NB4 (cell line): ENCODE measurements at regions not wholly inside any gene's neighbourhood (a gene's known extent, or its start where the extent isn't known, plus 50 kb on each side); places are given as distances from the start of the nearest gene placed in this dataset.
"Not testable (repeated sequence)": the region's sequence is repeated elsewhere in the genome, so short reads cannot be mapped to it uniquely, and the experiment has no call there.

Source experiments
- CTCF ChIP-seq: IDR thresholded peaks from one replicate; pipeline ENCODE4 v1.5.1; 2012; ENCODE audit warnings: low read depth, low read length
- POLR2A ChIP-seq: IDR thresholded peaks from 2 replicates; pipeline ENCODE4 v1.6.1; 2011; ENCODE audit warnings: mild to moderate bottlenecking; ENCODE audit not compliant: insufficient read length; ENCODE audit errors: extremely low read depth

DNA sequence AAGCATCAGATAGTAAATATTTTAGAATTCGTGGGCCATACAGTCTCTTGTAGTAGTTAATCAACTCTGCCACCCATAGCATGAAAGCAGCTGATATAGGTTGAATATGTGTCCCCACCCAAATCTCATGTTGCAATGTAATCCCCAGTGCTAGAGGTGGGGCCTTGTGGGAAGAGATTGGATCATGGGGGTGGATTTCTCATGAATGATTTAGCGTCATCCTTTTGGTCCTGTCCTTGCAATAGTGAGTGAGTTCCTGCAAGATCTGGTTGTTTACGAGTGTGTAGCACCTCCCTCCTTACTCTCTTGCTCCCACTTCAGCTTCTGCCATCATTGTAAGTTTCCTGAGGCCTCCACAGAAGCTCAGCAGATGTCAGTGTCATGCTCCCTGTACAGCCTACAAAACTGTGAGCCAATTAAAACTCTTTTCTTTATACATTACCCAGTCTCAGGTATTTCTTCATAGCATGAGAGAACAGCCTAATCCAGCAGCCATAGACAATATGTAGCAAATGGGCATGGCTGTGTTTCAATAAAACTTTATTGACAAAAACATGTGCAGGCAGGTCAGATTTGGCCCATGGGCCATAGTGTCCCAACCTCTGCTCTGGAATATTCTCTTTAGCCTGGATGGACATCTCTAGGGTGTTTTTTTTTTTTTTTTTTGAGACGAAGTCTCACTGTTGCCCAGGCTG is 97.9 kb upstream of the FAM90A1 start:
- not testable (repeated sequence) for TF ChIP-seq CTCF, POLR2A
